SK-N-SH (cell line): ENCODE measurements at regions not wholly inside any gene's neighbourhood (a gene's known extent, or its start where the extent isn't known, plus 50 kb on each side); places are given as distances from the start of the nearest gene placed in this dataset.

ENCODE experiments used
- ELF1 ChIP-seq: IDR thresholded peaks from 2 replicates; pipeline ENCODE4 v1.4.0; 2012
- FOXM1 ChIP-seq: IDR thresholded peaks from 2 replicates; pipeline ENCODE4 v1.4.0; 2012; ENCODE audit warnings: low read depth, mild to moderate bottlenecking
- JUND ChIP-seq: IDR thresholded peaks from 2 replicates; pipeline ENCODE4 v1.4.0; 2012
- MEF2A ChIP-seq: IDR thresholded peaks from 2 replicates; pipeline ENCODE4 v1.4.0; 2012; ENCODE audit warnings: low read depth, borderline replicate concordance
- SIN3A ChIP-seq: IDR thresholded peaks from 2 replicates; pipeline ENCODE4 v1.6.1; 2012; ENCODE audit warnings: low read depth, mild to moderate bottlenecking, low read length, moderate library complexity, borderline replicate concordance
- TAF1 ChIP-seq: IDR thresholded peaks from 2 replicates; pipeline ENCODE4 v1.6.1; 2012; ENCODE audit warnings: low read depth, mild to moderate bottlenecking, low read length, moderate library complexity, borderline replicate concordance
- TF ChIP-seq, protein P1 (sequence below): fragments of 200-600 bp; sonication (generic); IDR thresholded peaks from 2 replicates; pipeline ENCODE4 v1.6.1; 2017; ENCODE audit warnings: antibody characterized with exemption, mild to moderate bottlenecking, moderate library complexity
- TF ChIP-seq, protein P2 (sequence below): IDR thresholded peaks from 2 replicates; pipeline ENCODE4; 2012

DNA sequence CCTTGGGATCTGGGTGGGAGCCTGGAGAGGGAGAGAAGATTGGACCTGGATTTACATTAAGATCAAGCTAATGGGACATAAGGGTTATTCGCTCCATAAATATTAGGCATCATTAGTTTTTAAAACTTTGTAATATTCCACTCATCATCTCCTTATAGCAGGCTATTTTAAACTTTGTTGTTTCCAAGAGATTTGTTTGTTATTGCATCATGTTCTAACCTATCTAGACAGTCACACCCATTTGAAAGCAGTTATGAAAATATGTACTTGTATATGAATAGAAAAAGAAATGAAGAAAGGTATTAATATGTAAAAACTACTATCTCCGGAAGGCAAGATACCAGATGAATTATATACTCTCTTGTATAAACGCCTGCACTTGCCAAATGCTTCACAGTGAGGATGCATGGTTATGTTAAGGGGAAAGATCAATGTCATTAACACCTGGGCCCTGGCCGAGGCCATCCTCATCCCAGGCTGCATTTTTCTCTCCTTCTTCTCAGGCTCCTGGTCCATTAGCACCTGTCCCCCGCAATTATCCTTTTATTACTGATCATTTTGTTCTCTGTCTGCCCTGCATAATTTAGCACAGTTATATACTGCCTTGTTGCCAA, 468.2 kb downstream of the MATN1 start:
- TF ChIP-seq MEF2A (no peak), ELF1 (no peak), FOXM1 (no peak), SIN3A (no peak), JUND (no peak), TAF1 (no peak)
- TF ChIP-seq, protein P1, sequence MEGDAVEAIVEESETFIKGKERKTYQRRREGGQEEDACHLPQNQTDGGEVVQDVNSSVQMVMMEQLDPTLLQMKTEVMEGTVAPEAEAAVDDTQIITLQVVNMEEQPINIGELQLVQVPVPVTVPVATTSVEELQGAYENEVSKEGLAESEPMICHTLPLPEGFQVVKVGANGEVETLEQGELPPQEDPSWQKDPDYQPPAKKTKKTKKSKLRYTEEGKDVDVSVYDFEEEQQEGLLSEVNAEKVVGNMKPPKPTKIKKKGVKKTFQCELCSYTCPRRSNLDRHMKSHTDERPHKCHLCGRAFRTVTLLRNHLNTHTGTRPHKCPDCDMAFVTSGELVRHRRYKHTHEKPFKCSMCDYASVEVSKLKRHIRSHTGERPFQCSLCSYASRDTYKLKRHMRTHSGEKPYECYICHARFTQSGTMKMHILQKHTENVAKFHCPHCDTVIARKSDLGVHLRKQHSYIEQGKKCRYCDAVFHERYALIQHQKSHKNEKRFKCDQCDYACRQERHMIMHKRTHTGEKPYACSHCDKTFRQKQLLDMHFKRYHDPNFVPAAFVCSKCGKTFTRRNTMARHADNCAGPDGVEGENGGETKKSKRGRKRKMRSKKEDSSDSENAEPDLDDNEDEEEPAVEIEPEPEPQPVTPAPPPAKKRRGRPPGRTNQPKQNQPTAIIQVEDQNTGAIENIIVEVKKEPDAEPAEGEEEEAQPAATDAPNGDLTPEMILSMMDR: no peak
- TF ChIP-seq, protein P2, sequence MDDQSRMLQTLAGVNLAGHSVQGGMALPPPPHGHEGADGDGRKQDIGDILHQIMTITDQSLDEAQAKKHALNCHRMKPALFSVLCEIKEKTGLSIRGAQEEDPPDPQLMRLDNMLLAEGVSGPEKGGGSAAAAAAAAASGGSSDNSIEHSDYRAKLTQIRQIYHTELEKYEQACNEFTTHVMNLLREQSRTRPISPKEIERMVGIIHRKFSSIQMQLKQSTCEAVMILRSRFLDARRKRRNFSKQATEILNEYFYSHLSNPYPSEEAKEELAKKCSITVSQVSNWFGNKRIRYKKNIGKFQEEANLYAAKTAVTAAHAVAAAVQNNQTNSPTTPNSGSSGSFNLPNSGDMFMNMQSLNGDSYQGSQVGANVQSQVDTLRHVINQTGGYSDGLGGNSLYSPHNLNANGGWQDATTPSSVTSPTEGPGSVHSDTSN: no peak
